ENCODE measurements at regions not wholly inside any gene's neighbourhood (a gene's known extent, or its start where the extent isn't known, plus 50 kb on each side); places are given as distances from the start of the nearest gene placed in this dataset.

DNA sequence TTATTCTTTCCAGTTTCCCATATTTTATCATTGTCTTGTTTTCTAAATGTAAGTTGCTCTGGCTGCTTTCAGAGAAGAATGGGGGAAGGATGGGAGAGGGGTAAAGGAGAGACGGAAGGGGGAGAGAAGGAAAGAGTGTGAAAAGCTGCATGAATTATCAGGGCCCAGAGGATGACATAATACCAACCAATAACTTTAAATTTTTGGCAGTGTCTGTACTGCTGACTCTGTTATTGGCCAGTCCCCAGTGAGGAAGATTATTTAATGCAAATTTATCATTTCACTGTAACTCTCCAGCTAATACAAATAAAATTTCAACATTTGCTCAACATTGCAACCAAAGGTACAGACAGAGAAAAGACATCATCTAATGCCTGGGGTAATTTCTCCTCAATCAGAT, 551.7 kb upstream of the CFAP20DC start:
- TF ChIP-seq POLR2A (IDR thresholded peaks at IDR 0.05): no peak
- TF ChIP-seq, protein P1, sequence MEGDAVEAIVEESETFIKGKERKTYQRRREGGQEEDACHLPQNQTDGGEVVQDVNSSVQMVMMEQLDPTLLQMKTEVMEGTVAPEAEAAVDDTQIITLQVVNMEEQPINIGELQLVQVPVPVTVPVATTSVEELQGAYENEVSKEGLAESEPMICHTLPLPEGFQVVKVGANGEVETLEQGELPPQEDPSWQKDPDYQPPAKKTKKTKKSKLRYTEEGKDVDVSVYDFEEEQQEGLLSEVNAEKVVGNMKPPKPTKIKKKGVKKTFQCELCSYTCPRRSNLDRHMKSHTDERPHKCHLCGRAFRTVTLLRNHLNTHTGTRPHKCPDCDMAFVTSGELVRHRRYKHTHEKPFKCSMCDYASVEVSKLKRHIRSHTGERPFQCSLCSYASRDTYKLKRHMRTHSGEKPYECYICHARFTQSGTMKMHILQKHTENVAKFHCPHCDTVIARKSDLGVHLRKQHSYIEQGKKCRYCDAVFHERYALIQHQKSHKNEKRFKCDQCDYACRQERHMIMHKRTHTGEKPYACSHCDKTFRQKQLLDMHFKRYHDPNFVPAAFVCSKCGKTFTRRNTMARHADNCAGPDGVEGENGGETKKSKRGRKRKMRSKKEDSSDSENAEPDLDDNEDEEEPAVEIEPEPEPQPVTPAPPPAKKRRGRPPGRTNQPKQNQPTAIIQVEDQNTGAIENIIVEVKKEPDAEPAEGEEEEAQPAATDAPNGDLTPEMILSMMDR (IDR thresholded peaks at IDR 0.05 in 4 of 5, conservative IDR thresholded peaks at IDR 0.05 in 1 of 5): no peak

Measured in gastrocnemius medialis (tissue), 4 donors.